Prostate gland (tissue), 2 donors: ENCODE measurements at regions not wholly inside any gene's neighbourhood (a gene's known extent, or its start where the extent isn't known, plus 50 kb on each side); places are given as distances from the start of the nearest gene placed in this dataset.

ENCODE experiments used
- CTCF ChIP-seq, 4 experiments: fragments of 200-600 bp in 2 of 4; fragments of 450-650 bp in 2 of 4; sonication (generic) in 2 of 4; IDR thresholded peaks; 1 replicate in 3 of 4; 2 replicates in 1 of 4; pipeline ENCODE4 v1.5.1; 2016 to 2019; ENCODE audit warnings: antibody characterized with exemption in 4 of 4, mild to moderate bottlenecking in 2 of 4, moderate library complexity in 2 of 4
- POLR2A ChIP-seq: fragments of 450-650 bp; IDR thresholded peaks from one replicate; pipeline ENCODE4 v1.6.1; 2016; ENCODE audit warnings: antibody characterized with exemption, mild to moderate bottlenecking
- POLR2AphosphoS5 ChIP-seq: sonication (generic); formaldehyde crosslinking; IDR thresholded peaks from one replicate; pipeline ENCODE4 v1.6.1; 2017; ENCODE audit warnings: antibody characterized with exemption

GRCh38 chr1:233737341-233737740 is 123.4 kb downstream of the KCNK1 start:
- TF ChIP-seq POLR2A (no peak), CTCF (IDR thresholded peaks at IDR 0.05) (no peak), POLR2AphosphoS5 (no peak)
